SU-DHL-6 (cell line): ENCODE measurements at regions not wholly inside any gene's neighbourhood (a gene's known extent, or its start where the extent isn't known, plus 50 kb on each side); places are given as distances from the start of the nearest gene placed in this dataset.

Experiments
- H2AFZ ChIP-seq: fragments of 200-600 bp; sonication (generic); 2 replicates; pipeline ENCODE4 v1.6.1; 2014; ENCODE audit warnings: low read depth, mild to moderate bottlenecking, moderate library complexity, mixed read lengths, antibody characterized with exemption, low read length; ENCODE audit not compliant: severe bottlenecking
- H3F3A ChIP-seq: fragments of 200-600 bp; shearing (Covaris generic); 2 replicates; pipeline ENCODE4 v1.6.0; 2016; ENCODE audit warnings: antibody characterized with exemption, mild to moderate bottlenecking; ENCODE audit not compliant: insufficient read depth
- H3K27ac ChIP-seq: fragments of 200-600 bp; sonication (generic); 2 replicates; pipeline ENCODE4 v1.5.1; 2016; ENCODE audit warnings: low read depth, mild to moderate bottlenecking, low read length, moderate library complexity, mixed read lengths
- H3K27me3 ChIP-seq: fragments of 200-600 bp; sonication (generic), shearing (Covaris generic); 2 replicates; pipeline ENCODE4 v1.6.0; 2014; ENCODE audit warnings: mild to moderate bottlenecking, low read length
- H3K36me3 ChIP-seq: fragments of 200-600 bp; sonication (generic); 2 replicates; pipeline ENCODE4 v1.6.1; 2014; ENCODE audit warnings: mild to moderate bottlenecking, low read length, mixed read lengths
- H3K4me2 ChIP-seq: fragments of 300-600, 200-600 bp; shearing (Covaris generic), sonication (generic); 2 replicates; pipeline ENCODE4 v1.6.0; 2014; ENCODE audit warnings: low read length, low read depth, mild to moderate bottlenecking; ENCODE audit not compliant: poor library complexity, severe bottlenecking
- H3K4me3 ChIP-seq: fragments of 200-600 bp; sonication (generic); 2 replicates; pipeline ENCODE4 v1.5.1; 2014; ENCODE audit warnings: antibody characterized with exemption, low read length, mild to moderate bottlenecking, mixed read lengths; ENCODE audit not compliant: insufficient read depth, poor library complexity, severe bottlenecking
- H3K79me2 ChIP-seq: fragments of 200-600 bp; sonication (generic); 2 replicates; pipeline ENCODE4 v1.6.1; 2014; ENCODE audit warnings: mild to moderate bottlenecking, low read length, moderate library complexity; ENCODE audit not compliant: insufficient read depth
- H3K9ac ChIP-seq: fragments of 200-600 bp; sonication (generic); 2 replicates; pipeline ENCODE4 v1.7.0; 2014; ENCODE audit warnings: mild to moderate bottlenecking, low read length
- H3K9me2 ChIP-seq: fragments of 200-600 bp; sonication (generic); replicated peaks from 2 replicates; pipeline ENCODE4 v1.6.1; 2014; ENCODE audit warnings: low read length; ENCODE audit not compliant: insufficient read depth
- H3K9me3 ChIP-seq: fragments of 200-600 bp; sonication (generic); 2 replicates; pipeline ENCODE4 v1.6.1; 2014; ENCODE audit warnings: low read length, mixed read lengths; ENCODE audit not compliant: insufficient read depth
- H4K20me1 ChIP-seq: fragments of 200-600 bp; sonication (generic); 2 replicates; pipeline ENCODE4 v1.6.1; 2014; ENCODE audit warnings: low read depth, mild to moderate bottlenecking, antibody characterized with exemption, low read length, moderate library complexity, mixed read lengths
- EZH2phosphoT487 ChIP-seq: fragments of 200-600 bp; sonication (generic), shearing (Covaris generic); conservative IDR thresholded peaks from 2 replicates; pipeline ENCODE4 v1.6.1; 2018; ENCODE audit warnings: mild to moderate bottlenecking, antibody characterized with exemption, low read length, moderate library complexity, mixed read lengths
- TF ChIP-seq, protein P1 (sequence below): fragments of 200-600 bp; sonication (generic); IDR thresholded peaks from one replicate; pipeline ENCODE4 v1.5.1; 2017; ENCODE audit warnings: antibody characterized with exemption, mild to moderate bottlenecking, low read length, moderate library complexity; ENCODE audit not compliant: insufficient read depth, poor library complexity, severe bottlenecking

DNA sequence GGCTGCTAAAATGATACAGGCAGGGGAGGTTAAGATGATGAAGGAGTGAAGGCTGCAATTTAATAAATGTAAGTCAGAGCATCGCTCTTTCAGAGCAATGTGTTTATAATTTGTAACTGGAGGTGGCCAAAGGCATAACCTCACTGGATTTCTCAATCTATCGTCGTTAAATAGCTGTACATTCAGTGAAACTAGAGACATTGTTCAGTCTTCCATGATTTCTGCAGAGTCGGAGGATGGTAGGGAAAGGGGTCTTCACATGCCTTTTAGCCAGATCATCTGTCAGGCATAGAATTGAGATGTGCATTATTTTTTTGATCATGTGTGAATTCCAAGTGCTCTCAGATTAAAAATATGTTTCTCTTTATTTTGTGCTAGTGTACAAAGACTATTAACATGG, 315.4 kb downstream of the OXSM start:
- Histone ChIP-seq H3K36me3 (no peaks in the 10 kb centered on the region), H3K27me3 (no peaks in the 10 kb centered on the region), H4K20me1 (no peaks in the 10 kb centered on the region), H3K9ac (no peak overlapping the region), H3F3A (no peaks in the 10 kb centered on the region), H3K9me3 (no peaks in the 10 kb centered on the region), H3K79me2 (no peaks in the 10 kb centered on the region), H3K27ac (no peak overlapping the region), H3K4me2 (no peak overlapping the region), H2AFZ (no peak overlapping the region), H3K4me3 (no peak overlapping the region), H3K9me2 (no peaks in the 10 kb centered on the region)
- TF ChIP-seq, protein P1, sequence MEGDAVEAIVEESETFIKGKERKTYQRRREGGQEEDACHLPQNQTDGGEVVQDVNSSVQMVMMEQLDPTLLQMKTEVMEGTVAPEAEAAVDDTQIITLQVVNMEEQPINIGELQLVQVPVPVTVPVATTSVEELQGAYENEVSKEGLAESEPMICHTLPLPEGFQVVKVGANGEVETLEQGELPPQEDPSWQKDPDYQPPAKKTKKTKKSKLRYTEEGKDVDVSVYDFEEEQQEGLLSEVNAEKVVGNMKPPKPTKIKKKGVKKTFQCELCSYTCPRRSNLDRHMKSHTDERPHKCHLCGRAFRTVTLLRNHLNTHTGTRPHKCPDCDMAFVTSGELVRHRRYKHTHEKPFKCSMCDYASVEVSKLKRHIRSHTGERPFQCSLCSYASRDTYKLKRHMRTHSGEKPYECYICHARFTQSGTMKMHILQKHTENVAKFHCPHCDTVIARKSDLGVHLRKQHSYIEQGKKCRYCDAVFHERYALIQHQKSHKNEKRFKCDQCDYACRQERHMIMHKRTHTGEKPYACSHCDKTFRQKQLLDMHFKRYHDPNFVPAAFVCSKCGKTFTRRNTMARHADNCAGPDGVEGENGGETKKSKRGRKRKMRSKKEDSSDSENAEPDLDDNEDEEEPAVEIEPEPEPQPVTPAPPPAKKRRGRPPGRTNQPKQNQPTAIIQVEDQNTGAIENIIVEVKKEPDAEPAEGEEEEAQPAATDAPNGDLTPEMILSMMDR, result no peak
- TF ChIP-seq EZH2phosphoT487, result no peak

DNA sequence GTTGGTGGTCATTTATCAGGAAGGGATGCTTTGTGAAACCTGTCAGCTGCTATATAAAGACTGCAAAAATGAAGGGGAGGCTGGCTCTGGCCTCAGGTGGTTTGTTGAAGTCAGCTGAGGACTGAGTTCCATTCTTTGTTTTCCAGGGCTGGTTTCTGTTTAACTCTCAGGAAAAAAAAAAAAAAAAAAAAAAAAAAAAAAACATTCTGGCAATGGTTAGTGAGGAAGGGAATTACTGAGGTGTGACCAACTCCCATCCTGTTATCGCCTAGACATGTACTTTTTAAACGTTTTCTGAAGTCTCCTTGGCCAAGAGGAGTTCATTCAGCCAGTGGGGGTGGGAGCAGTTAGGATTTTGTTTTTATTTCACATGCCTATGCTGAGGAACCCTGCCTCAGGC, 316.3 kb downstream of the OXSM start:
- no peaks in the 10 kb centered on the region for H3K9me3 ChIP-seq
- H2AFZ ChIP-seq, result no peak overlapping the region
- H3K4me2 ChIP-seq, result no peak overlapping the region
- no peak for TF ChIP-seq EZH2phosphoT487
- TF ChIP-seq, protein P1, result no peak
- H3K27ac ChIP-seq, result no peak overlapping the region
- H3K9ac ChIP-seq, result no peak overlapping the region
- no peaks in the 10 kb centered on the region for H4K20me1 ChIP-seq
- no peaks in the 10 kb centered on the region for H3K79me2 ChIP-seq
- no peak overlapping the region for H3K4me3 ChIP-seq
- no peaks in the 10 kb centered on the region for H3K27me3 ChIP-seq
- no peaks in the 10 kb centered on the region for H3F3A ChIP-seq
- no peaks in the 10 kb centered on the region for H3K9me2 ChIP-seq
- no peaks in the 10 kb centered on the region for H3K36me3 ChIP-seq

GRCh38 chr3:26108846-26109489, 319.1 kb downstream of the OXSM start:
- Histone ChIP-seq H3K36me3 (no peaks in the 10 kb centered on the region), H3K9me3 (no peaks in the 10 kb centered on the region), H3K9me2 (no peaks in the 10 kb centered on the region), H3K4me2 (no peak overlapping the region), H3K9ac (no peak overlapping the region), H3F3A (no peaks in the 10 kb centered on the region), H3K27me3 (no peaks in the 10 kb centered on the region), H4K20me1 (no peaks in the 10 kb centered on the region), H3K4me3 (no peak overlapping the region), H2AFZ (no peak overlapping the region), H3K79me2 (no peaks in the 10 kb centered on the region), H3K27ac (no peak overlapping the region)
- TF ChIP-seq, protein P1, result no peak
- no peak for TF ChIP-seq EZH2phosphoT487
